ENCODE measurements at regions not wholly inside any gene's neighbourhood (a gene's known extent, or its start where the extent isn't known, plus 50 kb on each side); places are given as distances from the start of the nearest gene placed in this dataset.

- no peak for TF ChIP-seq CTCF (tag by site-specific recombination; IDR thresholded peaks at IDR 0.05)
- no peak for TF ChIP-seq ZNF16 (tag by site-specific recombination; IDR thresholded peaks at IDR 0.05; ENCODE audit: low read depth)
- TF ChIP-seq ZBTB11 (tag by site-specific recombination; conservative IDR thresholded peaks at IDR 0.05; ENCODE audit: low read depth), result no peak
- no peak for TF ChIP-seq ZNF274 (IDR thresholded peaks at IDR 0.05; ENCODE audit: low read length)
- TF ChIP-seq ZNF274 (tag by site-specific recombination; IDR thresholded peaks at IDR 0.05; ENCODE audit: borderline replicate concordance), result no peak
- TF ChIP-seq ZNF157 (tag by site-specific recombination; IDR thresholded peaks at IDR 0.05), result no peak
- no peak for TF ChIP-seq BCL11A (tag by site-specific recombination; IDR thresholded peaks at IDR 0.05; ENCODE audit: low read depth)
Measured at GRCh38 chr12:87329076-87329863, 699.9 kb downstream of the C12orf50 start.
